Activated T-helper 9 cell treated with anti-CD3 and anti-CD28 coated beads, Interleukin-2, amount 50 U/mL, for 16 hours (primary cell): ENCODE measurements at regions not wholly inside any gene's neighbourhood (a gene's known extent, or its start where the extent isn't known, plus 50 kb on each side); places are given as distances from the start of the nearest gene placed in this dataset.

Source experiments
- DNase-seq: peaks from one replicate; pipeline ENCODE4 v3.0.0-alpha.2; 2020; ENCODE audit warnings: low read depth

- DNase-seq, result no peak
These were observed 445.7 kb upstream of the NETO1 start for GRCh38 chr18:73313476-73313875.

GRCh38 chr18:73296686-73297085, 428.9 kb upstream of the NETO1 start:
- no peak for DNase-seq

- no peak for DNase-seq
These were observed 424.4 kb upstream of the NETO1 start for GRCh38 chr18:73292156-73292555.

- DNase-seq, result no peak
These were observed 421.0 kb upstream of the NETO1 start for GRCh38 chr18:73288813-73289212.

GRCh38 chr18:73286584-73286983, 418.8 kb upstream of the NETO1 start:
- DNase-seq, result no peak

- DNase-seq, result no peak
These were observed 416.0 kb upstream of the NETO1 start for GRCh38 chr18:73283788-73284187.

GRCh38 chr18:73283032-73283431, 415.2 kb upstream of the NETO1 start:
- DNase-seq, result no peak

- DNase-seq, result no peak
These were observed 411.7 kb upstream of the NETO1 start for GRCh38 chr18:73279498-73279897.

GRCh38 chr18:73274812-73275621, 407.2 kb upstream of the NETO1 start:
- no peak for DNase-seq

GRCh38 chr18:73270920-73271634, 403.3 kb upstream of the NETO1 start:
- DNase-seq, result no peak

- no peak for DNase-seq
These were observed 396.8 kb upstream of the NETO1 start for GRCh38 chr18:73264562-73264921.

- no peak for DNase-seq
These were observed 394.1 kb upstream of the NETO1 start for GRCh38 chr18:73261923-73262322.

- DNase-seq, result no peak
These were observed 393.5 kb upstream of the NETO1 start for GRCh38 chr18:73261243-73261642.

GRCh38 chr18:73258375-73259087, 390.7 kb upstream of the NETO1 start:
- DNase-seq, result no peak

- DNase-seq, result no peak
These were observed 386.8 kb upstream of the NETO1 start for GRCh38 chr18:73254564-73254963.

- DNase-seq, result no peak
These were observed 381.2 kb upstream of the NETO1 start for GRCh38 chr18:73249030-73249429.

GRCh38 chr18:73246763-73247162, 379.0 kb upstream of the NETO1 start:
- DNase-seq, result no peak

- no peak for DNase-seq
These were observed 377.6 kb upstream of the NETO1 start for GRCh38 chr18:73245345-73245744.

GRCh38 chr18:73244401-73244800, 376.6 kb upstream of the NETO1 start:
- DNase-seq, result no peak

- DNase-seq, result no peak
These were observed 373.1 kb upstream of the NETO1 start for GRCh38 chr18:73240899-73241298.

GRCh38 chr18:73235921-73236320, 368.1 kb upstream of the NETO1 start:
- DNase-seq, result no peak

- no peak for DNase-seq
These were observed 367.7 kb upstream of the NETO1 start for GRCh38 chr18:73235491-73235890.

GRCh38 chr18:73232933-73233332, 365.1 kb upstream of the NETO1 start:
- DNase-seq, result no peak
